HepG2 (cell line): ENCODE measurements at regions not wholly inside any gene's neighbourhood (a gene's known extent, or its start where the extent isn't known, plus 50 kb on each side); places are given as distances from the start of the nearest gene placed in this dataset.

ENCODE experiments used
- ATAC-seq: fragments of 200-7000 bp; cut with Tn5 transposase; 3 replicates; pipeline ENCODE4 v1.9.1; 2020; ENCODE audit warnings: mild to moderate bottlenecking, moderate library complexity
- BruUV-seq: library from RNA; stranded (reverse); fragments of 400-500 nt; replicated peaks from 2 replicates; lab custom pipeline; 2021; lab: Mats Ljungman, UMichigan
- CTCF ChIA-PET: fragments of 300-600 bp; formaldehyde crosslinking; extraction: SDS; loops from one replicate; lab custom pipeline; 2021; ENCODE audit warnings: low total read pairs, inconsistent platforms, low intra/inter-chr PET ratio; lab: Yijun Ruan, JAX
- POLR2A ChIA-PET: fragments of 350-600 bp; sonication (Branson Sonifier 250); formaldehyde crosslinking; loops from one replicate; lab custom pipeline; 2020; ENCODE audit warnings: antibody characterized with exemption, inconsistent platforms; lab: Yijun Ruan, JAX
- DNase-seq: peaks from one replicate; pipeline ENCODE4 v3.0.0-alpha.2; 2015; ENCODE audit warnings: low spot score
- FAIRE-seq: peaks from 3 replicates; lab custom pipeline; 2011; peaks lifted over from hg19 to GRCh38; lab: Jason Lieb, UNC
- H2AFZ ChIP-seq: one replicate; pipeline ENCODE4 v1.6.1; 2011; ENCODE audit warnings: low read length, inconsistent platforms
- H3K27ac ChIP-seq: fragments of 300-600 bp; 3 replicates; pipeline ENCODE4 v1.8.0; 2011; ENCODE audit warnings: mixed run types, mild to moderate bottlenecking, mixed read lengths, low read length, inconsistent platforms; ENCODE audit not compliant: insufficient read depth; ENCODE audit errors: extremely low read length
- H3K27me3 ChIP-seq, 2 experiments: fragments of 200-600 bp in 1 of 2; 2 replicates in 1 of 2; 3 replicates in 1 of 2; pipeline versions ENCODE4 v1.6.0 to v1.8.0; 2011; ENCODE audit warnings: low read length in 2 of 2, mild to moderate bottlenecking in 2 of 2, moderate library complexity in 2 of 2, inconsistent platforms in 1 of 2; ENCODE audit not compliant: insufficient read depth in 2 of 2, control insufficient read depth in 1 of 2
- H3K36me3 ChIP-seq, 2 experiments: fragments of 200-600 bp in 1 of 2; replicated peaks in 1 of 2; 2 replicates in 1 of 2; 3 replicates in 1 of 2; pipeline versions ENCODE4 v1.5.1 to v1.8.0; 2011; ENCODE audit warnings: low read length in 2 of 2, inconsistent platforms in 1 of 2; ENCODE audit not compliant: insufficient read depth in 2 of 2, control insufficient read depth in 1 of 2
- H3K4me1 ChIP-seq: 2 replicates; pipeline ENCODE4 v1.5.1; 2012; ENCODE audit warnings: low read length, inconsistent platforms; ENCODE audit not compliant: insufficient read depth
- H3K4me2 ChIP-seq: 2 replicates; pipeline ENCODE4 v1.6.0; 2011; ENCODE audit warnings: low read depth, low read length, inconsistent platforms
- H3K4me3 ChIP-seq, 3 experiments: fragments of 200-600 bp in 1 of 3; sonication (generic), shearing (Covaris generic) in 1 of 3; replicated peaks in 1 of 3; 2 replicates each; pipeline ENCODE4 v1.5.1; 2011 to 2016; ENCODE audit warnings: low read length in 3 of 3, inconsistent platforms in 2 of 3, low read depth in 2 of 3, mild to moderate bottlenecking in 2 of 3, control low read depth in 1 of 3, mixed read lengths in 1 of 3; ENCODE audit not compliant: insufficient read depth in 1 of 3
- H3K79me2 ChIP-seq: one replicate; pipeline ENCODE4 v1.6.1; 2011; ENCODE audit warnings: low read length, inconsistent platforms; ENCODE audit not compliant: insufficient read depth
- H3K9ac ChIP-seq: 2 replicates; pipeline ENCODE4 v1.6.0; 2011; ENCODE audit warnings: mild to moderate bottlenecking, low read depth, low read length, inconsistent platforms; ENCODE audit not compliant: insufficient read depth
- H3K9me3 ChIP-seq: 2 replicates; pipeline ENCODE4 v1.5.1; 2012; ENCODE audit warnings: mild to moderate bottlenecking, low read length
- H4K20me1 ChIP-seq: 2 replicates; pipeline ENCODE4 v1.6.0; 2011; ENCODE audit warnings: inconsistent platforms, mild to moderate bottlenecking, low read length, moderate library complexity; ENCODE audit not compliant: insufficient read depth
- ELF3 ChIP-seq: IDR thresholded peaks from 2 replicates; pipeline ENCODE4 v1.6.1; 2016; ENCODE audit warnings: missing genetic modification reagents, missing compliant biosample characterization
- HINFP ChIP-seq: sonication (generic); formaldehyde crosslinking; IDR thresholded peaks from 2 replicates; pipeline ENCODE4 v1.4.0; 2020; ENCODE audit warnings: low read depth, mild to moderate bottlenecking, missing genetic modification reagents
- HNF4G ChIP-seq, 2 experiments: sonication (generic) in 1 of 2; formaldehyde crosslinking in 1 of 2; IDR thresholded peaks; 2 replicates each; pipeline versions ENCODE4 v1.4.0 to v1.6.1; 2011 to 2020; ENCODE audit warnings: borderline replicate concordance in 2 of 2, low read depth in 2 of 2, mild to moderate bottlenecking in 2 of 2, low read length in 1 of 2, missing genetic modification reagents in 1 of 2, moderate library complexity in 1 of 2
- IRF9 ChIP-seq: sonication (generic); formaldehyde crosslinking; IDR thresholded peaks from 2 replicates; pipeline ENCODE4 v1.8.0; 2022; ENCODE audit warnings: missing genetic modification reagents, mild to moderate bottlenecking, borderline replicate concordance
- MBD4 ChIP-seq: IDR thresholded peaks from 2 replicates; pipeline ENCODE4 v1.6.1; 2012; ENCODE audit warnings: low read length, inconsistent platforms, borderline replicate concordance
- MED8 ChIP-seq: sonication (generic); formaldehyde crosslinking; IDR thresholded peaks from 2 replicates; pipeline ENCODE4 v1.8.1; 2023; ENCODE audit warnings: mild to moderate bottlenecking, missing genetic modification reagents; ENCODE audit not compliant: insufficient replicate concordance
- MEF2D ChIP-seq: sonication (generic); formaldehyde crosslinking; IDR thresholded peaks from 2 replicates; pipeline ENCODE4 v1.5.1; 2020; ENCODE audit warnings: mild to moderate bottlenecking, missing genetic modification reagents
- PBX3 ChIP-seq: sonication (generic); formaldehyde crosslinking; IDR thresholded peaks from 2 replicates; pipeline ENCODE4 v1.8.1; 2023; ENCODE audit warnings: missing genetic modification reagents, inconsistent platforms, borderline replicate concordance
- PHB2 ChIP-seq: fragments of 450-650 bp; IDR thresholded peaks from 2 replicates; pipeline ENCODE4 v1.6.1; 2018; ENCODE audit not compliant: partially characterized antibody
- POLR2A ChIP-seq, 2 experiments: IDR thresholded peaks; 2 replicates each; pipeline ENCODE4 v1.6.1; 2011; ENCODE audit warnings: low read depth in 2 of 2, low read length in 2 of 2, mild to moderate bottlenecking in 1 of 2, moderate library complexity in 1 of 2; ENCODE audit not compliant: insufficient read depth in 1 of 2
- RAD21 ChIP-seq: fragments of 450-650 bp; formaldehyde crosslinking; IDR thresholded peaks from 2 replicates; pipeline ENCODE4 v1.5.0; 2020; ENCODE audit warnings: mild to moderate bottlenecking
- SRSF9 ChIP-seq: fragments of 200-400 bp; formaldehyde crosslinking; IDR thresholded peaks from 2 replicates; pipeline ENCODE4 v1.6.1; 2018; ENCODE audit warnings: borderline replicate concordance, mild to moderate bottlenecking, low read depth, low read length; ENCODE audit not compliant: insufficient read depth, poor library complexity, severe bottlenecking
- STAG1 ChIP-seq: sonication (generic); formaldehyde crosslinking; IDR thresholded peaks from 2 replicates; pipeline ENCODE4 v1.4.0; 2020; ENCODE audit warnings: missing genetic modification reagents
- TAF1 ChIP-seq: sonication (generic); formaldehyde crosslinking; IDR thresholded peaks from 2 replicates; pipeline ENCODE4 v1.4.0; 2020; ENCODE audit warnings: missing genetic modification reagents
- ZMAT3 ChIP-seq: sonication (generic); formaldehyde crosslinking; conservative IDR thresholded peaks from 2 replicates; pipeline ENCODE4 v1.7.0; 2021; ENCODE audit warnings: missing genetic modification reagents
- ZXDC ChIP-seq: sonication (generic); formaldehyde crosslinking; IDR thresholded peaks from 2 replicates; pipeline ENCODE4 v1.5.0; 2020; ENCODE audit warnings: mild to moderate bottlenecking, missing genetic modification reagents
- whole genome bisulfite sequencing: methylation state at CpG from one replicate; pipeline ENCODE4 v1.1.6; 2017; ENCODE audit warnings: low lambda C conversion rate; 5-methylcytosine and 5-hydroxymethylcytosine counted together
- in situ Hi-C: cut with HindIII; loops from 2 replicates; pipeline ENCODE4 v1.10.0; 2017; ENCODE audit warnings: low pct_unique_long_range_greater_than_20kb; ENCODE audit not compliant: extremely low pct_ligation_motif_present
- intact Hi-C: fragments of 100-400 bp; cut with micrococcal nuclease; formaldehyde crosslinking; loops from one replicate; pipeline ENCODE4 v1.10.0; 2022; ENCODE audit not compliant: unreplicated experiment

GRCh38 chr10:43853369-43853768 is 204.7 kb upstream of the ZNF32 start (continued):
- TF ChIP-seq ZXDC (CRISPR knock-in tag) (no peak), PBX3 (CRISPR knock-in tag) (no peak)

- CTCF ChIA-PET: no interaction called here
- no peaks in the 10 kb centered on the region for H4K20me1 ChIP-seq
- H3K4me3 ChIP-seq: no peak overlapping the region
- no peak overlapping the region for H2AFZ ChIP-seq
- no peak overlapping the region for H3K4me2 ChIP-seq
- FAIRE-seq: no peak
- WGBS: 29% methylated on average over 5 of the region's 5 CpGs
- H3K9me3 ChIP-seq: no peaks in the 10 kb centered on the region
- ATAC-seq: no peak
- H3K36me3 ChIP-seq: no peaks in the 10 kb centered on the region
- intact Hi-C loops: no loop called here
- no peak for DNase-seq
- H3K27me3 ChIP-seq: peaks cover 0 to 18% of the 10 kb centered on the region in 2 experiments; a peak in 2 of 5 replicates
- H3K9ac ChIP-seq: no peak overlapping the region
- no peaks in the 10 kb centered on the region for H3K79me2 ChIP-seq
- POLR2A ChIA-PET: no interaction called here
- in situ Hi-C loops: no loop called here
- no TSS peak for BruUV-seq
- H3K4me1 ChIP-seq: peaks cover 11% of the 10 kb centered on the region; the same call in 1 of the 2 replicates
- no peak overlapping the region for H3K27ac ChIP-seq
- TF ChIP-seq IRF9 (CRISPR knock-in tag): no peak
- no peak for TF ChIP-seq STAG1 (CRISPR knock-in tag)
- no peak for TF ChIP-seq HINFP
- no peak for TF ChIP-seq ZMAT3 (CRISPR knock-in tag)
- TF ChIP-seq ELF3 (CRISPR knock-in tag): no peak
- no peak for TF ChIP-seq TAF1 (CRISPR knock-in tag)
- no peak for TF ChIP-seq RAD21 (CRISPR knock-in tag)
- no peak for TF ChIP-seq HNF4G (IDR thresholded peaks at IDR 0.05; ENCODE audit: borderline replicate concordance, low read depth, low read length)
- no peak for TF ChIP-seq HNF4G (CRISPR knock-in tag; IDR thresholded peaks at IDR 0.05; ENCODE audit: borderline replicate concordance, low read depth)
- no peak for TF ChIP-seq POLR2A (IDR thresholded peaks at IDR 0.05; ENCODE audit: insufficient read depth in 1 of 2, low read depth in 2 of 2, low read length in 2 of 2)
- no peak for TF ChIP-seq PHB2
- no peak for TF ChIP-seq MBD4
- no peak for TF ChIP-seq MED8 (CRISPR knock-in tag)
- TF ChIP-seq MEF2D (CRISPR knock-in tag): no peak
- no peak for TF ChIP-seq SRSF9
Measured at GRCh38 chr10:43852644-43853214, 204.0 kb upstream of the ZNF32 start.
